Embryonic facial prominence (tissue), 1 donor: ENCODE measurements at regions not wholly inside any gene's neighbourhood (a gene's known extent, or its start where the extent isn't known, plus 50 kb on each side); places are given as distances from the start of the nearest gene placed in this dataset.
"Not testable (repeated sequence)": the region's sequence is repeated elsewhere in the genome, so short reads cannot be mapped to it uniquely, and the experiment has no call there.

Experiments
- DNase-seq: peaks from one replicate; pipeline ENCODE4 v3.0.0-alpha.2; 2016; ENCODE audit errors: extremely low spot score

DNA sequence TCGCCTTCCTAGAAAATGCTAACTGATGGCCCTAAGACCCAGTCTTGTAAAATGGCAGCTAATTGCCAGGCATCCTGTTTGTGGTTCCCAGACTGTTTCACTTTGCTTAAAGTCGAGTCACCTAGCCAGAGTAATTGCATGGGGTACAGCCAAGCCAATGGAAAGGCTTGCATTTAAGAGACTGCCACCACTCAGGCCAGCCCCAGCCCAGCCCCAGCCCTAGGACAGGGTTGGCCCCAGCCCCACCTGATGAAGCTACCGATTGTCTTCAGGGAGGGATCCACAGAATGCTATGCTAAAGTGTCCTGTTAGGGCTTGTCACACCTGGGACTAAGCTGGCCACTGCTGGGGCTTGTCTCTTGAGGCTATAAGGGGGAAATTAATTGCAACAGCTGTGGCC lies 194.6 kb upstream of the KLF3 start:
- no peak for DNase-seq

DNA sequence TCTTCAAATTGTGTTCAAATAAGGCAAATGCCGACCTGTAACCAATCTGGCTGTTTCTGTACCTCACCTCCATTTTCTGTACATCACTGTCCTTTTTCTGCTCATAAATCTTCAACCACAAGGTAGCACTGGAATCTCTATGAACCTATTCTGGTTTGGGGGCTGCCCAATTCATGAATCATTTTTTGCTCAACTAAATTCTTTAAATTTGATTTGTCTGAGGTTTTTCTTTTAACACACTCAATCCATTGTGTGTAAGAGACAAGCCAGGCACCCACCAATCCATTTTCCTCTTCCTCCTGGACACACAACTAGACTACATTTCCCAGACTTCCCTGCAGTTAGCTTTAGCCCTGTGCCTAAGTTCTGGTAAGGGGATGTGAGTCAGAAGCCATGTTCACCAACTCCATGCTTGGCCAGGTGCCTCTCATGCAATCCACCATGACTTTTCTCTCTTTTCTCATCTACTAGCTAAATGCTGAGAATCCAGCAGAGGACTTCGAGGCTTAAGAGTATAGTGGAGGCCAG lies 193.2 kb upstream of the KLF3 start:
- no peak for DNase-seq

DNA sequence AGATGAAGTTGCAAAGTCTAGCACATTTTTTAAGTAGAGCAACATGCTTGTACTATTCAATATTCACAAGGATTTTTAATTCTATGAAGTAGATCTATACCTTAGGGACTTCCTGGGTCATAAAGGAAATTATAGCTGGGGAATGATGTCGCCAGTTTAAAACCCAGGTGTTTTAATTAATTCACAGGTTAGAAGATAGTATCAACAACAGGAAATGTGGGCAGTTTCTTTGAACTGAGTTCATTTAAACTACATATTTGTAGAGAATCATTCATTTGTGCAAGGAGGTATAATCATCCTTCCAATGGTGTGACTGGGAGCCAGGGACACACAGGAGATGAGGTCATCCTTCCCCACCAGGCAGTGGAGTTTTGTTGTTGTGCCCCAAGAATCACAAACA lies 181.3 kb upstream of the KLF3 start:
- DNase-seq, result no peak

DNA sequence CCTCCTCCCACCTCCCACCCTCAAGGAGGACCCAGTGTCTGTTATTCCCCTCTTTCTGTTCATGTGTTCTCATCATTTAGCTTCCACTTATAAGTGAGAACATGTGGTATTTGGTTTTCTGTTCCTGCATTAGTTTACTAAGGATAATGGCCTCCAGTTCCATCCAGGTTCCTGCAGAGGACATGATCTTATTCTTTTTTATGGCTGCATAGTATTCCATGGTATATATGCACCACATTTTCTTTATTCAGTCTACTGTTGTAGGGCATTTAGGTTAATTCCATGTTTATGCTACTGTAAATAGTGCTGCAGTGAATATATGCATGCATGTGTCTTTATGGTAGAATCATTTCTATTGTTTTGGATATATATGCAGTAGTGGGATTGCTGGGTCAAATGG lies 180.4 kb upstream of the KLF3 start:
- not testable (repeated sequence) for DNase-seq

DNA sequence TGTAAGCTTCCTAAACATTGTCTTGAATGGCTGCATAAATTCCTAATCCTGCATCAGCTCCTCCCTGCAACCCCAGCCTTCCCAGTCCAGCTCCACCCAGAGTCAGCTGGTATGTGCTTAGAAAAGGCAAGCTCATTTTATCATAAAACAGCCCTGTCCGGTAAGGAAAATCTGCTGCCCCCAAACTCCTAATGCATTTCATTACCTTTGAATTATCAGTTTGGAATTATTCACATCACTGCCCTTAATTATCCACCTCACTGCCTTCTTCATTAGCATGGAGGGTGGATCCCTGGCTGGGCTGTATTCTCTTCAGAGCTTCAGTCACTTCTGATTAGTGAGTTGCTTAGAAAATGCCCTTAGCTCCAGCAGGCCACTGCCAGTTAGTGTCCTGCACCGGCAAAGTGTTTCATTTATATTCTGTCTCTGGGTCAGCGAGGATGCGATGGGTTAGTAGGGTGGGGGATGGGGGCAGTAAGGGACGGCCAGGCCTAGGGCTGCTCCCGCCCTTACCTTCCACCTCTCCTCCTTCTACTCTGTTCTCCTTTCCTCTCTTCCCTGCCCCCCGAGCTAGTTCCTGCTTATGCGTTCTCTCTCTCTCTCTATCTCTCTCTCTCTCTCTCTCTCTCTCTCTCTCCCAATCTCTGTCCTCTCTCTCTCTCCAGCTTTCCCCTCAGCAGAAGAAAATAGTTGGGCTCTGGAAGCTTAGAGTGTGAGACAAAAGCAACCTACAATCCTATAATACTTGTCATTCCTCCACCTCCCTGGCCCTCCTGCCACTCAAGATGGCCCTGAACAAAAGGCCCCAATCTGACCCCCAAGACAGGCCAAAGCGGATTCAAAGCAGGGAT lies 174.8 kb upstream of the KLF3 start:
- no peak for DNase-seq

DNA sequence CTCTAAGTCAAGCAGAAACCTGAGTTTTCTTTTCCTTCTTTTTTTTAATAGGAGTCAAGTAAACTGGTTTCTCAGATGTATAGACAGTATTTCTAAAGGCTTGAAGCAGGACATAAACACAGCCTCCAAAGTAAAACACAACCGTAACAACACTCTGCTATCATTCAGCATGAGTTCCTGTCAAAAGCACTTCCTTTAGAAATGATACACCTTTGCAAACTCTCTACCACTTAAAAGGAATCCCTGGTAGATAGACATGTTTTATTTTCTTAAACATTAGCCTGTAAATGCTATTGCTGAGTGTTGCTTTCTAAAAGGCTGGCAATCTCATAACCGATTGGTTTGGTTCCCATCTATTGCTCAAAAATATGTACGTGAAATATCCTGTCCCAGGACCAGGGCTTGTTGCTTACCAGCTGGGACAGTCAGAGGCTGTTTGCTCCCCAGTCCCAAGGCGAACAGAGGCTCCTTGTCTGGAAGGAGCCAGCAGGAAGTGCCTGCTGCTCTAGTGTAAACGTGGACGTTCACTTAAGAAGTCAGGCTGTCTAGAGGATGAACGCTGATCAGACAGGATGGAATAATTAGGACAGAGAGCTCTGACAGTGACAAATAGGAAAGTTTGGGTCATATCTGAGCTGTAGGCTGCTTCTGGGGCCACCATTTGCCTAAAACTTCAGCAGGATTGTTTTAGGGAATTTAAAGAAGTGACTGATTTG lies 173.9 kb upstream of the KLF3 start:
- no peak for DNase-seq

DNA sequence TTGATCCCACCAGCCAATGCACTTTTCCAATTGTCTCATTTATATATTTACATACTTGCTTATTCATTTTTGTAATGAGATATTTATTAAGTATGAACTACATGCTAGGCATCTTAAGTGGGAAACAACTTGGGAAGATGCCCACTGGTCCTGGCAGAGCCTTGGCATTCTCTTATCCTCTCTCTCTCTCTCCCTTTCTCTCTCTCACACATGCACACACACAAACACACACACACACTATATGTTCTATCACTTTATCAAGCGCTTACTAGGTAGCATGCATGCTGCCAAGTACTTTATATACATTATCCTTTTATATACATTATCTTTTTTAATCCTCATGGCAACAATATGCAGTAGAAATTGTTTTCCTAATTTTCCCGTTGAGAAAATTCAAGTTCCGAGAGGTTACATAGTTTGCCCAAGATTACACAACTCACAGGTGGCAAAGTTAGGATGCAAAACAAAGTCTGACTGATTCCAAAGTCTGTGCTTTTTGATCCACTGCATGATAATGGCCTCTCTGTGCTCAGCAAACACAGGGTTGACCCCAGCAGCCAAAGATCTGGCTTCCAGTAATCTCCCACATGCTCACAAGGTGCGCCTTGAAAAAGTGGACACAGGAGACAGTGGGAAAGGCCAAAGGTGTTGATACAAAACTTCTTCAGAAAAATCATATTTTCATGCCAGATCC lies 173.1 kb upstream of the KLF3 start:
- DNase-seq, result no peak

DNA sequence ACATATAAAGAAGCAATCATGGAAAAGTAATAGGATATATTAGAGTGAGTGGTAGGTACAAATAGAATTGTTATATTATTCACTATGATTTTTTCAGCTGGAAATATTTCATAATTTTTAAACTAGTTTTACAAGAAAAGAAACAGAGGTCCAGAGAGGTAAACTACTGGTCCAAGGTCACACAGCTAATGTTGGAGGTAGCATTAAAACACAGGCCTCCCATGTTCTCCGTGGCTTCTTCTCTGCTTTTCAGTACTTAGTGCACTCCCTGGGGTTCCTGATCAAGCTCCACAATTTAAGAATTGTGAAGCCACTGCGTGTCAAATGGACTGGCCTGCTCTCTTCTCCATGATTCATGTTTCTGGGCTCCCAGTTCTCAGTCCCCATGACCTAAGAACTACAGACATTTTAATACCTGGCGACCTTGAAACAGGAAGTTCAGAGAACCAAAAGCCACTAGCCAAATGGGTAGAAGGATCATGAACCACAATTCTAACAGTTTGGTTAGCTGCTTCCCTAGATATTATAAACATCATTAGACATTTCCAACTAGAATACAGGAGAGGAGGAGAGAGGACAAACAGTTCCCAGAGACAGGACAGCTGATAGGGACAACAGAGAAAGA lies 172.0 kb upstream of the KLF3 start:
- no peak for DNase-seq

DNA sequence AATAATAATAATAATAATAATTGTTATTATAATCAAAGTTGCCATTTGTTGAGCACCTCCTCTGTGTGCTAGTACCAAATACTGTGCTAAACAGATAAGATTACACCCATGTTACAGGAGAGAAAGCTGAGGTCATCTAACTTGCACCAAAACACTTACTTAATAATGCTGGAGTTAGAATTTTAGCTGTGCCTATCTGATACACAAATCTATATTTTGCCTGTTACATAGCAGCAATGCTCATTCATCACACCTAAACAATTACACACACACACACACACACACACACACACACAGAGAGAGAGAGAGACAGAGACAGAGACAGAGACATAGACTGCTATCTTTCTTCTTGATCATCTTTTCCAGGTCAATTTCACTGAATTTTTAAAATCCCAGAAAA lies 170.9 kb upstream of the KLF3 start:
- no peak for DNase-seq

DNA sequence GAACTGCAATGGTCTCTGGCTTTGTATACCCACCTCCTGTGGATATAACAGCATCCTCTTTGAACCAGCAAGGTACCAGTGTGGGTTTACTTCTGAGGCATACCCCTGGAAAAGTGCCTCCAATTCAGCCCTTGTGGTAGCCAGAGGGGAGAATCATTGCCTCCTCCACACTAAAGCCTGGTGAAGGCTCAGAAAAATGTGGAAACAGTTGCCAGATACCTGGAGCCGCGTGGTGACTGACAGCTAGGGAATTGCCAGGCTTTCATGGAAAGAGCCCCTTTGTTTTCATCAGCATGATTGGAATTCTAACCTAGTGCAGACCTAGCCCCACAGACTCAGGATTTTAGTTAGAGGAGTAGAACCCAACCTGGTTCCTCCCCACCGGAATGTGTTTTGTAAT lies 168.6 kb upstream of the KLF3 start:
- no peak for DNase-seq

DNA sequence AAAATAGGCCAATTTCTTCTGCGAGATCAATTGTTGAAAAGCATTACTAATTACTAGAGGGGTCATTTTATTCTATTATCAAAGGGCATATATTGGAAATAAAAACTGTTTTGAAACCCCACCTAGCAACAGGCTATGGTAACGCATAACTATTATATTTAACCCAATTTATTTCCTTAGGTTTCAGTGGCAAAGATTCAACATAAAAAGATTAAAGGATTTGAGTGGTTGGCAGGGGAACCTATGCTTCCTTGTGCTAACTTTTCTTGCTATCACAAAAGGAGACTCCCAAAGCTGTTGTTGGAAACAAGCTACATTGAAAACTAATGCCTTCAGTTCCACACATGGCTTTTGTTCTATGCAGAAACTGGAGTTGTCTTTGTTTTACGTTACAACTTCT lies 166.9 kb upstream of the KLF3 start:
- no peak for DNase-seq

DNA sequence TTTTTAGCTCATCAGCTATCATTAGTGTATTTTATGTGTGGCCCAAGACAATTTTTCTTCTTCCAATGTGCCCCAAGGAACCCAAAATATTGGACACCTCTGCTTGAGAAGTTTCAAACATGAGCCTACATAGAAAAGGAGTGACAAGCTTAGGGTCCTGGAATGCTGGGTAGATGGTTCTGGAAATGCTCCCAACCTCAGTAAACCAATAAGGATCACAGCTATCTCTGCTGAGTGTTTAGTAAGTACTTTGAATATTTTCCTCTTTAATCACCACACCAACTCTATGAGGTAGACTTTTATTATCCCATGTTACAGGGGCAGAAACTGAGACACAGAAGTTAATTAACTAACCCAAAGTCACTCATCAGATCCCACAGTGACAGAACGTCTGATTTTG lies 164.9 kb upstream of the KLF3 start:
- no peak for DNase-seq

DNA sequence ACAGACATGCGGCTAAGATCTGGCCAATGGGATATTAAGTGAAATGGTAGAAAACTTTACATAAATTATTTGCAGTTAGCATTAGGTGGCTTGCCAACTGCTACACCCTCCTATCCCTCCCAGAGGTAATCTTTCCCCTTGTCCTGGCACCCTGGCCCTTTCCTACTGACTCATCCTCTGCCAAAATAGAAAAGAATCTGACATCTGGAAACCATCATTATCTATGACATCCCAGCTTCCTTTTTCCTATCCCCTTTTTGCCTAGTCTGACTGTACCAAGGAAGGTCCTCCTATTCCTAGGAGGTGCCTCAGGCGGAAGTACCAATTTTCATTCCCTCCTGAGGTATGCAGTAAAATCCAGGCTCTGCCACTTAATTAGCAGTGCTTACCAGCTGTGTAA lies 163.6 kb upstream of the KLF3 start:
- no peak for DNase-seq

DNA sequence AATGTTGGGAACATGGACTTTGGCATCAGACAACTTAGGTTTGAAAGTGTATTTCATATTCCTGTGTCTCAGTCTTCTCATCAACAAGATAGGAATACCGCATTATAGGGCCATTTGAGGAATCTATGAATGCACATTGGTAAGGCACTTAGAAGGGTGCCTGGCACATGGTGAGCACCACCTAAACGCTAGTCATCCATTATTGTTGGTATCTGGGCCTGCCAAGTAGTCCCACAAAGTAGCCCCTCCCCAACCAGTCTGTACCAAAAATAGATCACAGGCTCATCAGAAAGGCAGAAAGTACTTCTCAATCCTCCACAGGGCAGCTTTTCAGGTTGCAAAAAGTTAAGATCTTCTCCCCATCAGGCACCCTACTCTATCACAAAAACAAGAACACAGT lies 162.3 kb upstream of the KLF3 start:
- no peak for DNase-seq

DNA sequence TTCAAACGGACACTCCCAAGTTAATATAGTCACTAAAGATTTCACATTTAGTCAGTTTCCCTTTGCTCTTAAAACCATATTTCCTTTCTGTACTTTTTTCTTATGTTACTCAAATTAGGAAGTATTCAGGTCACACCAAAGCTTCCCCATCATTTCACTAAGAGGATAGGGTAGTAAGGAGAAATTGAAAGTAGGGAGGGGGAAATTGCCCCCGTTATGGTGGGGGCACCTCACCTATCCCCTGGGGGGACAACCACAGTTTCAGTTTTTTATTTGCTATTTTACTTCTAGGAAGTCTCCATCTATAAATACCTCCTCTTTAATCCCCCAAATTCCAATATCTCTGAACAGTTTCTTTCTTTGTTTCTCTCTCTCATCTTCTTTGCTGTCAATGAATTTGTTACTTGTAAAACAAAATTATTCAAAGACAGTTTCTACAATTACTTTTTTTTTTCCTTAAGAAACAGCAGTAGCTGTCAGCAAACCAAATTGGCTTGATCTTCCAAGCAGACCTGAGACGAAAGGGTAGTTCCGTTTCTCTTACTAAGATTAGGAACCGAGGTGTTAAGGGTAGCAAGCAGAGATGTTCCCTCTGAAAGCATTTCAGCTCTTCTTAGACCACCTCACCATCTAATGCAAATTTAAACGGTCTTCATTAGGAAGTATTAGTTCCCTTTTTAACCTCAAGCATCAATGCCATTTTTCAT lies 160.2 kb upstream of the KLF3 start:
- no peak for DNase-seq

DNA sequence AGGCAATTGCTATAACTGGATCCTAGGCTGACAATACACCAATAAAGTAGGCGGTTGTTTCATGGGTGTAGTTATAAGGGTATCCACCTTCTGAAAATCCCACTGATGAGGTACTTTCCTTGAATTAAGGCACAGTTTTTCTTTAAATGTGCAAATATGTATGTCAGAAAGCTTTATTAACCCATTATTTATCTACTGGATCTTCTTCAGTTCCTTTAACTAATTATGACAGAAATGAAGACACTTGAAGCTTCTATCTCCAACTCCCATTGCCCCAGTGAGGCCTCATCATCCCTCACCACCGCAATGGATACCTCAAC lies 159.6 kb upstream of the KLF3 start:
- no peak for DNase-seq

DNA sequence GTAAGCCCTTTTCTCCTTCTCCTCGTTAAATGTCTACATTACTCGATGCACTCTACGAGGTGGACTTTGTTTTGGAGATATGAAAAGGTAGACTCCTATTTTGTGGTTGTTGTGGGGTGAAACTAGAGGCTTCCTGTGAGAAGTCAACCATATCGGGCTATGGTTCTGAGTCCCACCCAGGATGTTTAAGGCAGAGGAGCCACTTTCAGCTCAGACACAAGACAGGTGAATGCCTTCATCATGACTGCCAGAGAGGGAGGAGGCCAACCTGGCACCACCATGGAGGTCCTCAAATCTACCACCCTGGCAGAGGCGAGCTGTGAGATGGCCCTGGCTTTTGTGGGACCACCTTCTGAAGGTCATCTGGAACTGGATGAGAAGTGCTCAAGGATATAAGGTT lies 154.4 kb upstream of the KLF3 start:
- no peak for DNase-seq

DNA sequence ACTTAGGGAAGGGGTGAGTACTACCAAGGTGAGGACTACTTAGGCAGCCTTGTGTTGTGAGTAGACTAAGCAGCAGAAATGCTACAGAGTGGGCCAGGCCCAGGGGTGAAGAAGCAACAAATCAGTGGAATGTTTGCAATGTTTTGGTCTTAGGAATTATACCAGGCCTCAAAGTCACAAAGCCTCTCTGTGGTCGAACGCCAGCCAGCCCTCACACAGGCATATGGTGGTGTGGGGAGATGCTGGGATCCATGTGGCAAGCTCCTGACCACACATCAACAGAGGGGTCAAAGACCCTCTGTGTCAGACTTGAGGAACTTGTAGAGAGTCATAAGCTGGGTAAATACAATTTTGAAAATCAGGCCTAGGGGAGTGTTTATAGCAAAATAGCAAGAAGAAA lies 153.8 kb upstream of the KLF3 start:
- DNase-seq, result no peak

DNA sequence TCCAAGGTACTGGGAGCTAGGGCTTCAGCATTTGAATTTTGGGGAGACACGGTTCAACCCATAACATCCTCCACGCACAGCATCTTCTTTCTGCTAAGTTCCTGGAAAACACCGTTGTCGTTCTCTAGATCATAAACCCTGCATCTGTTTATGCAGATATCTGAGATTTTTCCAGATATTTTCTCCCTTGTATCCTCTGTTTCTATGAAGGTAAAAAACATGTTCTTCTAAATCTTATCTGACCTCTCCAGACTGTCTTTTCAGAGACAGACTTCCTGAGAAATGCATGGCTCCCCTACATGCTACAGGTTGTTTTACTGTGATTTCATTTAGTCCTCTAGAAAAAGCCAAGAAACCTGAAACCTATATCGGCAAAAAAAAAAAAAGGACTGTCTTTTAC lies 152.3 kb upstream of the KLF3 start:
- DNase-seq, result no peak

DNA sequence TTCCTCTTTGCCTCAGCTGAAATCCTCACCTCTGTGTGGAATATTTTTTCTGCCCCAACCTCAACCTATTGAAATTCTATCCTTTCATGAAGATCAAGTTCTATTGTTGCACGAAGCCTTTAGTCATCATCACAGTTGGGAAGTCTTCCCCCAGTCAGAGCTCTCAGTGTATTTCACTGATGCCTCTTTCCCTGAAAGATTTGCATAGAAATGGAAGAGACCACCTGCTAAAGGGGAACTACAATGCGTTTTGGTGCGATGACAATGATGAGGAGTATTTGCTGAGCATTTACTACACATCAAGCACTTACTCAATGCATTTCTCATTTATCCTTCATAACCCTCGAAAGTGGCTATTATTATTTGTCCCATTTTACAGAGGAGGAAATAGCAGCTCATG lies 151.2 kb upstream of the KLF3 start:
- DNase-seq, result no peak

DNA sequence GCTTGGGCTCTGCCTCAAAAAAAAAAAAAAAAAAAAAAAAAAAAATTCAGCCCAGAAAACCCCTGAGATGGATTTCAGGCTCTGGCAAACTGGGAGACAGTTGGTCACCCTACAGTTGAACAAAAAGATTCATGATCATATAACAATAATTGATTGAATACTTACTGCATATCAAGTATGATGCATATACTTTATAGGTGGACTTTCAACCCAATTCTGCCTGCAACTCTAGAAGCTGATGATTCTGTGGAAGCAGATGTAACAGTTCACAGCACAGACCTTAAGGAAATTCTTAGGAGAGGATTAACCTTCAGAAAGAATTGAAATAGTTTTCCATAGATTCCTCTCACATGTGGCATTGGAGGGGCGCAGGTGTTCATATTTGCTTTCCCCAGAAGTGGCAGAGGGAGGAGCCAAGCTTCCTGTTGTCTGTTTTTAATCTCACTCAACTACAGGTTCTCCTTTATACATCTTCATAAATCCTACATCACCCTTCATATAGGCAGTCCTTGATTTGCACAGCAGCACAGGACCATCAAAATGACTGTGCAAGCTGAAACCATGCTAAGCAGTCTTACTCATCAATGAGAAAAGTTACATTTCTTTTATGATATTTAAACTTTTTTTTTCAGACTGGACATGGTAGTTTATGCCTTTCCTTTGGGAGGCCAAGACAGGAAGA lies 149.4 kb upstream of the KLF3 start:
- DNase-seq, result no peak
